ENCODE measurements at regions not wholly inside any gene's neighbourhood (a gene's known extent, or its start where the extent isn't known, plus 50 kb on each side); places are given as distances from the start of the nearest gene placed in this dataset.
"Not testable (repeated sequence)": the region's sequence is repeated elsewhere in the genome, so short reads cannot be mapped to it uniquely, and the experiment has no call there.

DNA sequence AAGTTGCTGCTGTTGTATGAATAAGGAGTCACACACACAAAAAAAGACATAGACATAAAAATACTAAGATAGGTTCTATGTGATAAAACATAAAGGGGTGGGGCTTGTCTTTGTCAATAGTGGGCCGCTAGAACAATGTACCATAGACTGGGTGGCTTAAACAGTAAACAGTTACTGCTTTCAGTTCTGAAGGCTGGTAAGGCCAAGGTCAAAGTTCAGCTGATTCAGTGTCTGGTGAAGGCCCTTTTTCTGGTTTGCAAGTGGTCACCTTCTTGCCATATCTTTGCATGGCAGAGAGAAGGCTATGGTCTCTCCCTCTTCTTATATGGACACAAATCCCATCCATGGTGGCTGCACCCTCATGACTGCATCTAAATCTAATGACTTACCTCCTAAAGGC is 1980.7 kb downstream of the PCDH7 start:
- DNase-seq (ENCODE audit: low spot score) = no peak
- intact Hi-C loops (cut with DNase I) = no loop called here

- no peak for DNase-seq (ENCODE audit: low spot score)
- intact Hi-C loops (cut with DNase I) = no loop called here
These were observed 1986.7 kb downstream of the PCDH7 start for GRCh38 chr4:32706893-32707292.

DNA sequence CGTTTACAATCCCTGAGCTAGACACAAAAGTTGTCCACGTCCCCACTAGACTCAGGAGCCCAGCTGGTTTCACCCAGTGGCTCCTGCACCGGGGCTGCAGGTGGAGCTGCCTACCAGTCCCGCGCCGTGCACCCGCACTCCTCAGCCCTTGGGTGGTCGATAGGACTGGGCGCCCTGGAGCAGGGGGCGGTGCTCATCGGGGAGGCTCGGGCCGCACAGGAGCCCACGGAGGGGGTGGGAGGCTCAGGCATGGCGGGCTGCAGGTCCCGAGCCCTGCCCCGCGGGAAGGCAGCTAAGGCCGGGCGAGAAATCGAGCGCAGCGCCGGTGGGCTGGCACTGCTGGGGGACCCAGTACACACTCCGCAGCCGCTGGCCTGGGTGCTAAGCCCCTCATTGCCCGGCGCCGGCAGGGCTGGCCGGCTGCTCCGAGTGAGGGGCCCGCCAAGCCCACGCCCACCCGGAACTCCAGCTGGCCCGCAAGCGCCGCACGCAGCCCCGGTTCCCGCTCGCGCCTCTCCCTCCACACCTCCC is 1996.0 kb downstream of the PCDH7 start:
- intact Hi-C loops (cut with DNase I); DNase-seq (ENCODE audit: low spot score): not testable (repeated sequence)

DNA sequence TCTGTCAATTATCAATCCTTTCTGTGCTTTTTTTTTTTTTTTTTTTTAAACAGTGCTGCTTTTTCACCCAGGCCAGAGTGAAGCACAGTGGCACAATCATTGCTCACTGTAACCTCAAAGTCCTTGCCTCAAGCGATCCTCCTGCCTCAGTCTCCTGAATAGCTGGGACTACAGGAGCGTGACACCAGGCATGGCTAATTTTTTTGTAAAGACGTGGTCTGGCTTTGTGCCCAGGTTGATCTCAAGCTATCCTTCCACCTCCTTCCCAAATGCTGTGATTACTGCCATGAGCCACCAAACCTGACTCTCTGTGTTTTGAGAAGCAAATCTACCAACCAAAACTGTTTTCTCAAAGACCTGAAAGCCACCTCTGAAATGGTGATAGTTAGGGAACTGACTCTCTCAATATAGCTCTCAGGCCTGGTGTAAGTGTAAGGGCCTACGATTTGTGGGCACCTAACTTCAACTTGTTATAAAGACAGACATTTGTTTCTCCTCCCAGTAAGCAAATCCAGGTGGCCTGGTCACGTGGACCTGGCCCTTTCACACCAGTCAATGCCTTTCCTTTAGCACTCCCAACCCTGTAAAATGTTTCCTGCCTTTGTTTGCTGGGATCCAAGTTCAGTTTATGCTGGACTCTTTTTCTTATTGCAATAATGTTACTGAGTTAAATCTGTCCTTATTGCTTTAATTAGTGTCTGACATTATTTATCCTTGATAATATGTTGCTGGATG is 2015.9 kb downstream of the PCDH7 start:
- intact Hi-C loops (cut with DNase I) = no loop called here
- DNase-seq (ENCODE audit: low spot score) = no peak

- no peak for DNase-seq (ENCODE audit: low spot score)
- intact Hi-C loops (cut with DNase I) = no loop called here
These were observed 2024.0 kb downstream of the PCDH7 start for GRCh38 chr4:32744211-32744610.

- intact Hi-C loops (cut with DNase I) = no loop called here
- no peak for DNase-seq (ENCODE audit: low spot score)
These were observed 2025.2 kb downstream of the PCDH7 start for GRCh38 chr4:32745351-32745750.

DNA sequence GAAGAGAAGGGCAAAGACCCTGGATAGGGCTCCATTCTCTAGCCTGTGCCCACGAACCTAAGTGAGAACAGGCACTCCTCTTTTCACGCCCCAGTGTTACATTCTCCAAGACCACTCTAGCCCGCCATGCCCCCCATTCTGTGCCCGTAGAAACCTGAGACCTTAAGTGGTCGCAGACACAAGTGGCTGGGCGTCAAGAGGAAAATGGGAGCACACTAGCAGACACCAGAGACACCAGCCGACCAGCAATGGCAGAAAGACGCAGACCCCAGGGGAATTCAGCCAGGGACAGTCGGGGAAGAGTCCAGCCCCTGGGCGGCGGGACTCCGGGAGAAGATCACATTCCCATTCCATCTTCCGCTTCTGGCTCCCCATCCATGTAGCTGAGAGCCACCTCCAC is 2027.9 kb downstream of the PCDH7 start:
- no peak for DNase-seq (ENCODE audit: low spot score)
- intact Hi-C loops (cut with DNase I) = no loop called here

- DNase-seq (ENCODE audit: low spot score) = no peak
- intact Hi-C loops (cut with DNase I) = no loop called here
These were observed 2028.3 kb downstream of the PCDH7 start for GRCh38 chr4:32748498-32748897.

GRCh38 chr4:32752962-32753361 is 2032.8 kb downstream of the PCDH7 start:
- no peak for DNase-seq (ENCODE audit: low spot score)
- intact Hi-C loops (cut with DNase I) = no loop called here

- no peak for DNase-seq (ENCODE audit: low spot score)
- intact Hi-C loops (cut with DNase I) = no loop called here
These were observed 2048.7 kb downstream of the PCDH7 start for GRCh38 chr4:32768664-32769389.

GRCh38 chr4:32771491-32771890 is 2051.3 kb downstream of the PCDH7 start:
- intact Hi-C loops (cut with DNase I) = no loop called here
- no peak for DNase-seq (ENCODE audit: low spot score)

GRCh38 chr4:32775049-32775448 is 2054.9 kb downstream of the PCDH7 start:
- intact Hi-C loops (cut with DNase I) = no loop called here
- no peak for DNase-seq (ENCODE audit: low spot score)

DNA sequence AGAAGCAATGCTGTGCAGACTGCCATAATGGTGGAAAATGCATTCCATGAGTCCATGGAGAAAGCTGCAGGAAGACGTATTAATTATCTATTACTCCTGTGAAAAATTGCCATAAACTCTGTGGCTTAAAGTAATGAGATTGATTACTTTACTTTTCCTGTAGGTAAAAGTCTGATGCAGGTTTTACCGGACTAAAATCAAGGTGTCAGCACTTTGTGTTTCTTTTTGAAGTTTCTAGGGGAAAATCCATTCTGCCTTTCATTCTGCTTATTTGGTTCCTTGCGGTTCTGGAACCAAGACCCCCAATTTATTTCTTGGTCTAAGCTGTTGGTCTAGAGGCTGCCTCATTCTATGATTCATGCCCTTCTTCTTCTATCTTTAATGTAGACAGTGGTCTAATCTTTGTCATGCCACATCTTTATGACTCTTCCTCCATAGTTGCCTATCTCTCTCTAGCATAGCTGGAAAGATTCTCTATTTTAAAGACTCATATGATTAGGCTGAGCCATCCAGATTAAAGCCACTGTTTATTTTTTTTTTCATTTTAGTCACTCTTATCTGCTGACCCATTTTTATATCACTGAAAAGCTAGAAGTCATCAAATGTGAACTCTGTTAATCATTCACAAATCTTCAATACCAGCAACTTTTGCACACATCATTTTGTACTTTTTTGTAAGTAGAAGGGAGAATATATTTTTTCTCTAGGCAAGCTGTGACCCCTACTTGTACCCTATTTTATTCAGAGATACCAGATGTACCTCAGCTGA is 2056.4 kb downstream of the PCDH7 start:
- intact Hi-C loops (cut with DNase I) = no loop called here

GRCh38 chr4:32778025-32778424 is 2057.9 kb downstream of the PCDH7 start:
- intact Hi-C loops (cut with DNase I) = no loop called here
- no peak for DNase-seq (ENCODE audit: low spot score)

More for the DNA sequence above, 2056.4 kb downstream of the PCDH7 start:
- no peak for DNase-seq (ENCODE audit: low spot score)

- no peak for DNase-seq (ENCODE audit: low spot score)
- intact Hi-C loops (cut with DNase I) = no loop called here
These were observed 2058.8 kb downstream of the PCDH7 start for GRCh38 chr4:32778938-32779337.

DNA sequence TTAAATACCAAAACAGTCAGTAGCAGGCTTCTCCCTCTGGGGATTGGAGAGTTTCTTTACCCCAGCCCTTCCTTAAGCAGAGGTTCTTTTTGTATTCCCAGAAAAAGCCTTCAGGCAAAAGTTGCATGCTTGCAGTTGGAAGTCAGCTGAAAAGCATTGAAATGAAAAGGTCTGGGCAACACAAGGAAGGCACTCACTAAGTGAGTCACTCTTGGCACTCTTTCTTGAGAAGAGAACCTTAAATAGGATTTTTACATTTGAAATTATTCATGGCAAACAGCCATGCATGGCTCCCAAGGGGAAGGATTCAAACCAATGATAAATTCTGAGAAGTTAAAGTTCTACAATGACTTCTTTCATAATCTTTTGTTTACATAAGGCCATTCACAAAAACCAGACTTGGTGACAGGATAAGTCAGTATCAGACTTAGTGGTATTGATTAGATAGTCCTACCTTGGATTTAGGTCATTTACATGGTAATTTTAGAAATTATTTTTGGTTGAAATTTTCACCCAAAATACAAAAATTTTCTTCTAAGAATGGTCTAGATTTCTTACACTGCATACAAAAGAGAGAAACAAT is 2068.9 kb downstream of the PCDH7 start:
- no peak for DNase-seq (ENCODE audit: low spot score)
- intact Hi-C loops (cut with DNase I) = no loop called here

DNA sequence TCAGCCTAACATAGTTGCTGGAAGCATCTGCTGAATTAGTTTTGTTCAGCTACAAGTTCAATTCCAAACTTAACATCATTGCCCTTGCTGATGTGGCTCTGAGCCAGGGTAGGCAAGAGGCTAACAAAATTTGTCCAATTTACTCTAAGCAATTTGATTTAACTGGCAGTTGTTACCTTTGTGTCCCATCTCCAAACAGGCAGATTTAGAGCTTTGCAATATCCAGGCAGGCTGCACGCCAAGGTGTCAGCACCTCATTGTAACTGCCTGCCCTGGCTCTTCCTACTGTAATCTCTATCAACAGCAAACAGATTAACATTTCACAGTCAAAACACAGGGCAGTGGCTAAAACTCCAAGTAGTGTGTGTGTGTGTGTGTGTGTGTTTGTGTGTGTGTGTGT is 2070.6 kb downstream of the PCDH7 start:
- no peak for DNase-seq (ENCODE audit: low spot score)
- intact Hi-C loops (cut with DNase I) = no loop called here

DNA sequence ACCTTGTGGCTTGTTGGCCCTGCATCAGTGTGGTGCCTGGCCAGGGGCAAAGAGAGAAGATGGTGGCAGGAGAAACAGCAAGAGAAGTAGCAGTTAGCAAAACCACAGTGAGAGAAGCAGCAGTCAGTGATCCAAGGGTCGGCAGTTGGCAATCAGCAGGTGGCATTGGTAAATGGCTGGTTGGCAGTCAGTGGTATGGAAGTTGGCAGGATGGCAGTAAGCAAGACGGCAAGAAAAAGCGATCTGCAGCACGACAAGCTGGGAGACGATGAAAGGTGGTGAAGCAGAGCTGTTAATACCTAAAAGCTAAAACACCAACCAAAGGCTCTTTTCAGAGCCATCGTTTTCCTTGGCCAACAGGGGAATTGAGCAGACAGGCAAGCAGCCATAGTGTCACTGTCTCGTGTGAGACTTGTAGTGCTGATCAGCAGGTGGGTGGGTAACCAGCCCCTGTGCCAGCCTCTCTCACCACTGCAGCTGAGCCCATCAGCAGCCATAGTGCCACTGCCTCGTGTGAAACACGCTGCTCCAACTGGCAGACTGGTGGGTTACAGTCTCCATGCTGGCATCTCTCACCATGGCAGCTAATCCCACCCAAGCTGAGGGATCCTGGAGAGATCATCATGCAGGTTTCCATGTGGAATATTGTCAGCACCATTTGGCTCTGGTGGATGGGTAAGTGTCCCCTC is 2078.4 kb downstream of the PCDH7 start:
- intact Hi-C loops (cut with DNase I) = no loop called here
- DNase-seq (ENCODE audit: low spot score) = no peak

DNA sequence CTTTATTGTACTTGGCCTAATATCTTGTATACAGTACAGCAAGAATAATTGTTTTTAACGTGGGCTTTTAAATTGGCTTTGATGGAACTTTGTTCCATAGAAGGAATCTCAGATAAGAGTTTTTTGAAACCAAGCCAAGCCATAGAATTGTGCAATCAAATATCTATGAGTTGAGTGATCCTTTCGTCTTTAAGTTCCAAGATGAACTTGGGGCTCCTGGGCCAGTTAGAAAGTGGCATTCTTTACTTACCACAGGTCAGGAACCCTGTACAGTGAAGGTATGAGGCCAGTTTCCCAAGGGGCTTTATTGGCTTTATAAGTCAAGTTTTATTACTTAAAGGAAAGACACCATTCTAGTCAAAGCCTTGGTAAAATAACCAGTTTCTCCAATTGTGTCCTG is 2104.2 kb downstream of the PCDH7 start:
- intact Hi-C loops (cut with DNase I) = no loop called here
- no peak for DNase-seq (ENCODE audit: low spot score)

All from cardiac septum (tissue), 1 donor.